HEK293 (cell line): ENCODE measurements at regions not wholly inside any gene's neighbourhood (a gene's known extent, or its start where the extent isn't known, plus 50 kb on each side); places are given as distances from the start of the nearest gene placed in this dataset.
"Not testable (repeated sequence)": the region's sequence is repeated elsewhere in the genome, so short reads cannot be mapped to it uniquely, and the experiment has no call there.

Experiments
- CTCF ChIA-PET: fragments of 350-600 bp; formaldehyde crosslinking; extraction: SDS; loops from one replicate; lab custom pipeline; 2021; ENCODE audit warnings: antibody characterized with exemption; lab: Yijun Ruan, JAX
- POLR2A ChIA-PET: fragments of 300-600 bp; formaldehyde crosslinking; extraction: SDS; loops from one replicate; lab custom pipeline; 2020; ENCODE audit warnings: antibody characterized with exemption, inconsistent platforms; lab: Yijun Ruan, JAX
- H3K27ac ChIP-seq: fragments of 200-500 bp; sonication (Bioruptor generic); 2 replicates; pipeline ENCODE4 v1.5.1; 2014; ENCODE audit warnings: low read depth, low read length, control low read depth, inconsistent platforms; ENCODE audit errors: extremely low read depth
- H3K36me3 ChIP-seq, 2 experiments: fragments of 200-500 bp in 1 of 2; sonication (Bioruptor generic) in 1 of 2; 1 replicate in 1 of 2; 2 replicates in 1 of 2; pipeline ENCODE4 v1.5.1; 2014 to 2017; ENCODE audit warnings: inconsistent platforms in 2 of 2, low read length in 2 of 2; ENCODE audit not compliant: control insufficient read depth in 2 of 2, insufficient read depth in 1 of 2
- H3K4me1 ChIP-seq: fragments of 200-500 bp; sonication (Bioruptor generic); 2 replicates; pipeline ENCODE4 v1.5.1; 2014; ENCODE audit warnings: mild to moderate bottlenecking, low read length, inconsistent platforms; ENCODE audit not compliant: control insufficient read depth, insufficient read depth
- H3K4me3 ChIP-seq: 2 replicates; pipeline ENCODE4 v1.5.1; 2011; ENCODE audit warnings: low read depth, mild to moderate bottlenecking, control low read depth, low read length, moderate library complexity
- H3K9me3 ChIP-seq: fragments of 200-500 bp; sonication (Bioruptor generic); 2 replicates; pipeline ENCODE4 v1.5.1; 2014; ENCODE audit warnings: low read depth, low read length, inconsistent platforms; ENCODE audit not compliant: control insufficient read depth, insufficient read depth
- ATF2 ChIP-seq: fragments of 450-650 bp; formaldehyde crosslinking; IDR thresholded peaks from 2 replicates; pipeline ENCODE4 v1.5.1; 2016; ENCODE audit warnings: missing biosample characterization, missing genetic modification characterization, low read depth
- BCL11A ChIP-seq: fragments of 450-650 bp; formaldehyde crosslinking; IDR thresholded peaks from 2 replicates; pipeline ENCODE4 v1.5.1; 2016; ENCODE audit warnings: low read depth, missing biosample characterization, missing genetic modification characterization
- IKZF3 ChIP-seq: fragments of 450-650 bp; IDR thresholded peaks from 2 replicates; pipeline ENCODE4 v1.5.0; 2018; ENCODE audit warnings: missing biosample characterization, mild to moderate bottlenecking, missing genetic modification characterization, moderate library complexity
- KLF1 ChIP-seq: fragments of 450-650 bp; formaldehyde crosslinking; IDR thresholded peaks from 2 replicates; pipeline ENCODE4 v1.5.1; 2016; ENCODE audit warnings: missing biosample characterization, missing genetic modification characterization
- KLF17 ChIP-seq: fragments of 450-650 bp; formaldehyde crosslinking; IDR thresholded peaks from 2 replicates; pipeline ENCODE4 v1.5.1; 2016; ENCODE audit warnings: missing biosample characterization, missing genetic modification characterization
- KLF9 ChIP-seq: fragments of 450-650 bp; formaldehyde crosslinking; IDR thresholded peaks from 2 replicates; pipeline ENCODE4 v1.5.1; 2016; ENCODE audit warnings: missing biosample characterization, missing genetic modification characterization, low read depth
- TRIM28 ChIP-seq: IDR thresholded peaks from 2 replicates; pipeline ENCODE4 v1.6.1; 2011; ENCODE audit warnings: low read length, control low read depth, borderline replicate concordance
- YY2 ChIP-seq: fragments of 450-650 bp; formaldehyde crosslinking; IDR thresholded peaks from 2 replicates; pipeline ENCODE4 v1.5.1; 2016; ENCODE audit warnings: missing biosample characterization, missing genetic modification characterization
- ZBTB49 ChIP-seq: fragments of 450-650 bp; formaldehyde crosslinking; IDR thresholded peaks from 2 replicates; pipeline ENCODE4 v1.5.1; 2016; ENCODE audit warnings: missing biosample characterization, missing genetic modification characterization, low read depth
- ZBTB6 ChIP-seq: fragments of 450-650 bp; formaldehyde crosslinking; IDR thresholded peaks from 2 replicates; pipeline ENCODE4 v1.5.1; 2017; ENCODE audit warnings: missing biosample characterization, missing genetic modification characterization
- ZBTB8A ChIP-seq: fragments of 450-650 bp; formaldehyde crosslinking; IDR thresholded peaks from 2 replicates; pipeline ENCODE4 v1.5.1; 2016; ENCODE audit warnings: missing biosample characterization, missing genetic modification characterization
- ZIC2 ChIP-seq: fragments of 450-650 bp; formaldehyde crosslinking; IDR thresholded peaks from 2 replicates; pipeline ENCODE4 v1.5.1; 2016; ENCODE audit warnings: missing biosample characterization, missing genetic modification characterization
- ZNF10 ChIP-seq: fragments of 450-650 bp; formaldehyde crosslinking; IDR thresholded peaks from 2 replicates; pipeline ENCODE4 v1.5.1; 2017; ENCODE audit warnings: missing biosample characterization, missing genetic modification characterization
- ZNF24 ChIP-seq: fragments of 450-650 bp; formaldehyde crosslinking; IDR thresholded peaks from 2 replicates; pipeline ENCODE4 v1.5.1; 2016; ENCODE audit warnings: missing biosample characterization, missing genetic modification characterization
- ZNF354C ChIP-seq: fragments of 450-650 bp; formaldehyde crosslinking; IDR thresholded peaks from 2 replicates; pipeline ENCODE4 v1.5.1; 2016; ENCODE audit warnings: missing biosample characterization, missing genetic modification characterization, low read depth, borderline replicate concordance
- ZNF530 ChIP-seq: fragments of 450-650 bp; formaldehyde crosslinking; IDR thresholded peaks from 2 replicates; pipeline ENCODE4 v1.5.1; 2016; ENCODE audit warnings: low read depth, missing biosample characterization, missing genetic modification characterization
- ZNF645 ChIP-seq: fragments of 450-650 bp; formaldehyde crosslinking; IDR thresholded peaks from 2 replicates; pipeline ENCODE4; 2016; ENCODE audit warnings: missing biosample characterization, missing genetic modification characterization
- ZNF654 ChIP-seq: fragments of 450-650 bp; formaldehyde crosslinking; IDR thresholded peaks from 2 replicates; pipeline ENCODE4 v1.5.1; 2016; ENCODE audit warnings: low read depth, missing biosample characterization, missing genetic modification characterization
- ZNF843 ChIP-seq: fragments of 450-650 bp; formaldehyde crosslinking; IDR thresholded peaks from 2 replicates; pipeline ENCODE4 v1.5.1; 2016; ENCODE audit warnings: missing biosample characterization, missing genetic modification characterization

GRCh38 chr16:60608971-60609370, 1427.3 kb downstream of the CDH8 start:
- no peak for TF ChIP-seq ATF2 (tag by site-specific recombination)
- TF ChIP-seq ZNF354C (tag by site-specific recombination): no peak
- TF ChIP-seq ZNF843 (tag by site-specific recombination): no peak
- no peak for TF ChIP-seq ZNF654 (tag by site-specific recombination)
- TF ChIP-seq TRIM28: no peak
- POLR2A ChIA-PET: no interaction called here

GRCh38 chr16:60605652-60606051, 1430.6 kb downstream of the CDH8 start:
- H3K9me3 ChIP-seq, CTCF ChIA-PET, H3K4me3 ChIP-seq, H3K27ac ChIP-seq, POLR2A ChIA-PET, H3K36me3 ChIP-seq, H3K4me1 ChIP-seq: not testable (repeated sequence)

More at GRCh38 chr16:60608971-60609370, 1427.3 kb downstream of the CDH8 start:
- CTCF ChIA-PET: interaction anchor here (0.6 kb wide), 1 partner anchor 66 kb away, joined by 3 read pairs; no protein-coding TSS in a partner anchor
- no peaks in the 10 kb centered on the region for H3K36me3 ChIP-seq
- H3K27ac ChIP-seq: no peak overlapping the region
- H3K4me3 ChIP-seq: no peak overlapping the region
- no peaks in the 10 kb centered on the region for H3K4me1 ChIP-seq
- H3K9me3 ChIP-seq: no peaks in the 10 kb centered on the region

- ChIA-PET CTCF (no interaction called here), POLR2A (no interaction called here)
- H3K27ac ChIP-seq: no peak overlapping the region
- H3K4me3 ChIP-seq: no peak overlapping the region
- no peak for TF ChIP-seq IKZF3 (tag by site-specific recombination)
- TF ChIP-seq ZBTB6: no peak
- no peaks in the 10 kb centered on the region for H3K9me3 ChIP-seq
- H3K4me1 ChIP-seq: no peaks in the 10 kb centered on the region
- H3K36me3 ChIP-seq: no peaks in the 10 kb centered on the region
These were observed 1431.1 kb downstream of the CDH8 start for GRCh38 chr16:60605176-60605575.

- CTCF ChIA-PET: interaction anchor here (0.7 kb wide), 1 partner anchor 28 kb away, joined by 3 read pairs; no protein-coding TSS in a partner anchor
- TF ChIP-seq ZIC2 (tag by site-specific recombination): no peak
- no peak for TF ChIP-seq BCL11A (tag by site-specific recombination)
- no peak for TF ChIP-seq ZNF354C (tag by site-specific recombination)
- no peak for TF ChIP-seq KLF1 (tag by site-specific recombination)
- TF ChIP-seq ZNF530: no peak
- TF ChIP-seq KLF9 (tag by site-specific recombination): no peak
- no peak for TF ChIP-seq KLF17 (tag by site-specific recombination)
- TF ChIP-seq ZNF24 (tag by site-specific recombination): no peak
- TF ChIP-seq ZNF645: no peak
- TF ChIP-seq ZBTB8A (tag by site-specific recombination): no peak
- TF ChIP-seq YY2 (tag by site-specific recombination): no peak
- TF ChIP-seq ZBTB49 (tag by site-specific recombination): no peak
- no peak for TF ChIP-seq ZNF10 (tag by site-specific recombination)
These were observed 1449.7 kb downstream of the CDH8 start for GRCh38 chr16:60586493-60586892.

More at GRCh38 chr16:60586493-60586892, 1449.7 kb downstream of the CDH8 start:
- Histone ChIP-seq H3K9me3 (no peaks in the 10 kb centered on the region), H3K4me3 (no peak overlapping the region), H3K36me3 (no peaks in the 10 kb centered on the region), H3K27ac (no peak overlapping the region), H3K4me1 (no peaks in the 10 kb centered on the region)
- POLR2A ChIA-PET: no interaction called here
